ENCODE measurements at regions not wholly inside any gene's neighbourhood (a gene's known extent, or its start where the extent isn't known, plus 50 kb on each side); places are given as distances from the start of the nearest gene placed in this dataset.

DNA sequence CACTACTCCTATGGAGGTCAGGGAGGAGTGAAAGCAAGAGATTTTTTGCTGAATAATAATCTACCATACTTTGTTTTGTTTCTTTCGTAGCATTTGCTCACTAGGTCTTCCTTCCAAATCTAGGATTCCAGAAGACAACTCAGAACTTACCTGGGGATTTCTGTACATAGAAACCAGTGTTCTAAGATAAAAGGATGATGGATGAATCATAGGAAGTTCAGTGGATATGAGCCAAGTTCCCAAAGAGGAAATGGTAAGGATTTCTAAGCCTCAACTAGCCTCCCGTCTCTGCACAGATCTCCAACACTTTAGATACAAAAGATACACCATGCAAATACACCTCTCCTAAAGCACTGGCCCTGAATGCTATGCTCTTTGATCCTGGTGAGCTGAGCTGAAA is 283.9 kb downstream of the TAFA4 start:
- H3K27ac Mint-ChIP-seq, result no peak overlapping the region
- H3K4me1 Mint-ChIP-seq, result no peaks in the 10 kb centered on the region
- TF ChIP-seq, protein P1, sequence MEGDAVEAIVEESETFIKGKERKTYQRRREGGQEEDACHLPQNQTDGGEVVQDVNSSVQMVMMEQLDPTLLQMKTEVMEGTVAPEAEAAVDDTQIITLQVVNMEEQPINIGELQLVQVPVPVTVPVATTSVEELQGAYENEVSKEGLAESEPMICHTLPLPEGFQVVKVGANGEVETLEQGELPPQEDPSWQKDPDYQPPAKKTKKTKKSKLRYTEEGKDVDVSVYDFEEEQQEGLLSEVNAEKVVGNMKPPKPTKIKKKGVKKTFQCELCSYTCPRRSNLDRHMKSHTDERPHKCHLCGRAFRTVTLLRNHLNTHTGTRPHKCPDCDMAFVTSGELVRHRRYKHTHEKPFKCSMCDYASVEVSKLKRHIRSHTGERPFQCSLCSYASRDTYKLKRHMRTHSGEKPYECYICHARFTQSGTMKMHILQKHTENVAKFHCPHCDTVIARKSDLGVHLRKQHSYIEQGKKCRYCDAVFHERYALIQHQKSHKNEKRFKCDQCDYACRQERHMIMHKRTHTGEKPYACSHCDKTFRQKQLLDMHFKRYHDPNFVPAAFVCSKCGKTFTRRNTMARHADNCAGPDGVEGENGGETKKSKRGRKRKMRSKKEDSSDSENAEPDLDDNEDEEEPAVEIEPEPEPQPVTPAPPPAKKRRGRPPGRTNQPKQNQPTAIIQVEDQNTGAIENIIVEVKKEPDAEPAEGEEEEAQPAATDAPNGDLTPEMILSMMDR (IDR thresholded peaks at IDR 0.05; ENCODE audit: unreplicated experiment in 3 of 3), result no peak
- H3K9me3 Mint-ChIP-seq, result no peaks in the 10 kb centered on the region
- no peak overlapping the region for H3K4me3 Mint-ChIP-seq
- H3K27me3 Mint-ChIP-seq (ENCODE audit: low read depth), result peaks cover 4% of the 10 kb centered on the region
- H3K36me3 Mint-ChIP-seq (ENCODE audit: low read depth), result no peaks in the 10 kb centered on the region

DNA sequence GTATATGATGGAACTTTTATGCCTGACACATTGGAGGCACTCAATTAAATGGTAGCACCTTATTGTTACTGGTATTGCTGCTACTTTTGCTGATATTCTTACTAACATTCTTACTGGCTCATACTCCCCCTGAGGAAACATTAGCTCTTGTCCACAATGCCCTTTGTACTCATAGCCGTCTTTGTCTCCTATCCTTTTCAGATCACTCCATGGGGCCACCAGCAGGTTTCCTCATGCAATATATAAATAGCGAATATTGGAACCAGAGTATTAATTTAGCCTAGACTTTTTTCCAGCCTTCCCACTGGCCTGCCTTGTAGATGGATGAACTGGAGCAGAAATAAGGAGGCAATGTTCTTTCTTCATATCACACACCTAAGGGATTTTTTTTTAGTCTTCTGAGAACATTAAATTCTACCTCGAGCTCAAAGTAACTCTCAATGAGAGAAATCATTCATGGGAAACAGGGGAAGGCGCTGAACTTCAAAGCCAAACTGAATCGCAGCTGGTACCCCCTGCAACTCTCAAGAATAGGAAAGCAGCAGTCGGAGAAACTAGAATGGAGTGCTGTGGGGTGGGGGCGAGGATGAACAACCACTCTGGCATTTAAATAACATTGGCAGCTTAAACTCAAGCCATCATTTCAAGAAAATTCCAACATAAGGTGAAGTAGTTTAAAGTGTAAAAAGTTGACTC is 300.3 kb downstream of the TAFA4 start:
- Mint-ChIP-seq H3K36me3 (ENCODE audit: low read depth) (no peaks in the 10 kb centered on the region), H3K27ac (no peak overlapping the region), H3K9me3 (peaks cover 7% of the 10 kb centered on the region), H3K4me1 (no peaks in the 10 kb centered on the region), H3K4me3 (no peak overlapping the region), H3K27me3 (ENCODE audit: low read depth) (no peaks in the 10 kb centered on the region)
- TF ChIP-seq, protein P1 (IDR thresholded peaks at IDR 0.05; ENCODE audit: unreplicated experiment in 3 of 3), result no peak

DNA sequence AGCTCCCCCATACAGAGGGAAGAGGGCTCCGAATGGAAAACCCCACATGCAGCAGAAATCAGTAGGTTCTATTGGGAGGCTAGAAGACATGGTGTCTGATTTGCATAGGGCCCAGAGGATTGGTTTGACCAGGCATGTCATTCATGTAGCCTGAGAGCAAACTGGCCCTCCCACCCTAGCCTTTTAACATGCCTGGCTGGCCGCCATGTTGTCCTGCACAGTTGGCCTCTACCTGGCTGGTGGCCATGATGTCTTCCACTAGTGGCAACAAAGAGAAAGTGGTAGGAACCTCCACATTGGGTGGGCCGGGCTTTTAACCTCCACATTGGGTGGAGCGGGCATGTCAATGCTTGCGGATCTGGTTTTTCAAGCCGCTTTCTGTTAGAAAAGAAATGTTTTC is 312.1 kb downstream of the TAFA4 start:
- Mint-ChIP-seq H3K4me3 (no peak overlapping the region), H3K4me1 (peaks cover 5% of the 10 kb centered on the region), H3K9me3 (peaks cover 7% of the 10 kb centered on the region), H3K27me3 (ENCODE audit: low read depth) (no peaks in the 10 kb centered on the region), H3K27ac (no peak overlapping the region), H3K36me3 (ENCODE audit: low read depth) (no peaks in the 10 kb centered on the region)
- TF ChIP-seq, protein P1 (IDR thresholded peaks at IDR 0.05; ENCODE audit: unreplicated experiment in 3 of 3), result no peak

DNA sequence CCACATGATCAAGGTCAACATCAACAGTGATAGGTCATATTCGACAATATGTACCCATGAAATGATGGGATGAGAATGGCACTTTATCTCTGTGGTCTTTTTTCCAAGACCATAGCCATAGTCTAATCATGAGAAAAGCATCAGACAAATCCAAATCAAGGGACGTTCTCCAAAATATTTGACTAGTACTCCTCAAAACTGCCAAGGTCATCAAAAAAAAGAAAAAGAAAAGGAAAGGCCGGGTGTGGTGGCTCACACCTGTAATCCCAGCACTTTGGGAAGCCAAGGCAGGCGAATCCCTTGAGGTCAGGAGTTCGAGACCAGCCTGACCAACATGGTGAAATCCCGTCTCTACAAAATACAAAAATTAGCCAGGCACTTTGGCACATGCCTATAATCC is 318.3 kb downstream of the TAFA4 start:
- Mint-ChIP-seq H3K4me3 (no peak overlapping the region), H3K9me3 (peaks cover 10% of the 10 kb centered on the region), H3K27ac (no peak overlapping the region), H3K36me3 (ENCODE audit: low read depth) (peaks cover 3% of the 10 kb centered on the region), H3K4me1 (peaks cover 5% of the 10 kb centered on the region), H3K27me3 (ENCODE audit: low read depth) (no peaks in the 10 kb centered on the region)
- TF ChIP-seq, protein P1 (IDR thresholded peaks at IDR 0.05; ENCODE audit: unreplicated experiment in 3 of 3), result no peak

DNA sequence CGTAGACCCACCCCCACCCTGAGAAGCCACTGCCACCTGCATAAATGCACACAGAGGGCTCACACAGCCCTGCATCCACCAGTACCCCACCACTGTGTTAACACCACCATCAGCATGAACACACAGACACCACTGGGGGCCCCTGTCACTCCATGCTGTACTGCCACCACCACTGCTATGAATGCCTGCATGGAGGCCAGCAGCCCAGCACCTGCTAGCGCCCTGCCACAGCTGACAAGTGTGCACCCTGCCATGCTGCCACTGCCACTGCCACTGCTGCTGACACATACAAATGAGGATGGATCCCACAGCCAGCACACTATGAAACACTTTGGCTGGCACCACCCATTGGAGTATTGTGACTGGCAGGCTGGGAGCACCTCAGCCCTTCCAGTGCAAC is 361.0 kb downstream of the TAFA4 start:
- Mint-ChIP-seq H3K4me3 (no peak overlapping the region), H3K4me1 (no peaks in the 10 kb centered on the region), H3K36me3 (ENCODE audit: low read depth) (no peaks in the 10 kb centered on the region), H3K9me3 (peaks cover 16% of the 10 kb centered on the region), H3K27ac (no peak overlapping the region), H3K27me3 (ENCODE audit: low read depth) (no peaks in the 10 kb centered on the region)
- TF ChIP-seq, protein P1 (IDR thresholded peaks at IDR 0.05; ENCODE audit: unreplicated experiment in 3 of 3), result no peak

DNA sequence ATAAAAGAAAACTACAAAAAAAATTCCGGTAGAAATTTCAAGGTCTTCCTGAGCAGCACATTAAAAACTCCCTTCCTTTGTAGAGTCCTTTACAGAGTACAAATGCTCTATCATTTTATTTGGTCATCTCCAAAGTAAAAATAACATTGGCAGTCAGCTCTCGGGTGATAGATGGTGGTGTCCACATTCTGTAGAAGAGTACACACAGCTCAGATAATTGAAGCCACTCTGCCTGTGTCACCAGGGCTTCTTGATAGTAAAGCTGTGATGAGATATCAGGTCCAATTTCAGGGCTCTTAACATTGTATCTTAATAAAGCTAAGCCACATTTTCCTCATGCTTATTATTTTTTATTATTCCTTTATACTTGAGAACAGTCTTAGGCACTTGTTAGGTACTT is 371.6 kb downstream of the TAFA4 start:
- Mint-ChIP-seq H3K27ac (no peak overlapping the region), H3K9me3 (no peaks in the 10 kb centered on the region), H3K4me3 (no peak overlapping the region), H3K4me1 (no peaks in the 10 kb centered on the region), H3K36me3 (ENCODE audit: low read depth) (no peaks in the 10 kb centered on the region), H3K27me3 (ENCODE audit: low read depth) (no peaks in the 10 kb centered on the region)
- TF ChIP-seq, protein P1 (IDR thresholded peaks at IDR 0.05; ENCODE audit: unreplicated experiment in 3 of 3), result no peak
